ENCODE measurements at regions not wholly inside any gene's neighbourhood (a gene's known extent, or its start where the extent isn't known, plus 50 kb on each side); places are given as distances from the start of the nearest gene placed in this dataset.
"Not testable (repeated sequence)": the region's sequence is repeated elsewhere in the genome, so short reads cannot be mapped to it uniquely, and the experiment has no call there.

- not testable (repeated sequence) for TF ChIP-seq CTCF, POLR2A (IDR thresholded peaks at IDR 0.05)
These were observed 315.1 kb upstream of the CHRNA7 start for GRCh38 chr15:31715208-31715607.

Measured in right lobe of liver (tissue), 4 donors.